ENCODE measurements at regions not wholly inside any gene's neighbourhood (a gene's known extent, or its start where the extent isn't known, plus 50 kb on each side); places are given as distances from the start of the nearest gene placed in this dataset.
"Not testable (repeated sequence)": the region's sequence is repeated elsewhere in the genome, so short reads cannot be mapped to it uniquely, and the experiment has no call there.

DNA sequence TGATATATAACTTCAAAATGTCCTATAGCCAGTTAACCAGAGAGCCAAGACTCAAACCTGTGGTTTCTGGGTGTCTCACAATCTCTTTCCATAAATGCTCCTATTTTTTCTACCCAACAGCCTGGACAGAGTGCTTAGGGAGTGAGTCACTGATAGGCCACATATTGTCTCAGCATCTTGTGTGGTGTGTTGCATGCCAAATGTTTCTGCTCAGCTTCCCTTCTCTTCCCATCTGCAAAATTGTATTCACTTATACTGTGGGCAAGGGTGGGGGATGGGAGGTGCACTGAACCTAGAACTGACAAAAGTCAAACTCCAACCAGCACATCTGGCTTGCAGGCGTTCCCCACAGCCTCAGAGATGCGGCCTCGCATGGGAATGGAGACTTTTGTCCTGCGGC lies 123.3 kb downstream of the KCNA5 start:
- peak in 1 of 2 donors; percentile 6 for DNase-seq

DNA sequence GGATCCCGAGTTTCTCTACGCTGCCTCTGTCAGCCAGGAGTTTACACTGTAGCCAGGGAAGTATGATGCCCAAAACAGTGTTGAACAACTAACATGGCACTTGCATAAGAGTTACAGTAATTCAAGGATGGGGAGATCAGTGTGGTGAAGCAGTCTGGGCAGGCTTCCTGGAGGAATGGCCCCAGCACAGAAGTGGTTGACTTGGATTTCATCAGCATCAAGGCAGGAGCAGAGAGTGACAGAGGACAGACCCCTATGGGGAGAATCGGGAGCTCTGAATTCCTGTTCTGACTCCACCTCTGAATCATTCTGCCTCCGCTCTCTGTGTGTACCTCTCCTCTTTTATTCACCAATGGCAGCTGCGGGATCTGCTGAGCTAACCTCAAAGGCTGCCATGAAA lies 124.5 kb downstream of the KCNA5 start:
- no peak for DNase-seq

DNA sequence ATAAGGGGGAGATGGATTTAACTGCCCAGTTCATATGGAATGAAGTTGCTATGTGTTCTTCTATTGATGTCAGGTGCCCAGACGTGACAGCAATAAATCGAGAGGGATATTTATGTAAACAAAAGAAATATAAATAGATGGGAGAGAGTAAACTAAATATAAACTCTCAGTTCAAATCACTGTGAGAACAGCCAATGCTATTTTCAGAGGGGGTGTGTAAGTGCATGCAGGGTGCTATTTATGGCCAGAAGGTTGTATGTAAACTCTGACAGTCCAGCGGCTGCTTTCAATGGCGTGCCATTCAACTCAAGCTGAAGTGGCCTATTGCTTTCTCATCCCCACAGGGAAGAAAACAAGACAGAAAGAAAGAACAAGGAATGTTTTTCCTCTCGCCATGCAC lies 127.2 kb downstream of the KCNA5 start:
- DNase-seq = no peak

DNA sequence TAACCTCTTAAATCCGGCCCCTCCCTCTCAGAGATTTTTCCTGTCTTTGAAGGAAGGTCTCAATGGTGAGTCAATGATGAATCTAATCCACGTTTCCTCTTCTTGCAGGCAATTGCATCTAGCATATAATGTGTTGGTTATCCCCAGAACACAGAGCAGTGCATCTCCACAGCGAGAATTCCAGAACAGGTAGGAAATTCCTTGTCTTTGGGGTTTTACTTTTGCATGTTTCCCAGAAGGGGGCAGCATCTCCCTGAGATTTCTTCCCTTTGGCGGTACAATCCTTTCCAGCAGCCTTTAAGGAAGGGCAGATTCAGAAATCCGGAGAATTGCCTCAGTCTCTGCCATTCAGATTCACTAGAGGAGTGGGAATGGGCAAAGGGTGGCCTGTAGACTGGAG lies 128.0 kb downstream of the KCNA5 start:
- DNase-seq = peak; percentile 1 to 17

DNA sequence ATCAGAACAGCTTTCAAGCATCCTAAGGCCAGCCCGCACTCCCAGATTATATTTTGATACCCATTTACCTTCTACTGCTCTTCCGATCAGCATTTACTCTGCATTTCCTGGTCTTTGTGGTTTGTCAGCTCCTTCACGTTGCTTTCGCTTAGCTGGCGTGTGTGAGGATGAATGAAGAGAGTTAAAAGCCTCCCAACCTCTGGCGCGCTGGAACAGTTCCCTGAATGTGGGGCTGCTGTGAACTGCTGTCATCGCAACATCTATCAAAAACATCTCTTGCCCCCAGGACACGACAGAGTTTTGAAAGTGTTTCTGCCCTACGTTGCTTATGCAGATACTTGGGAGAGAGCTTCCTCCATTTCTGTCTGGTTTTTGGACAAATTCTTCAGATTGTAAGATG lies 129.2 kb downstream of the KCNA5 start:
- no peak for DNase-seq

DNA sequence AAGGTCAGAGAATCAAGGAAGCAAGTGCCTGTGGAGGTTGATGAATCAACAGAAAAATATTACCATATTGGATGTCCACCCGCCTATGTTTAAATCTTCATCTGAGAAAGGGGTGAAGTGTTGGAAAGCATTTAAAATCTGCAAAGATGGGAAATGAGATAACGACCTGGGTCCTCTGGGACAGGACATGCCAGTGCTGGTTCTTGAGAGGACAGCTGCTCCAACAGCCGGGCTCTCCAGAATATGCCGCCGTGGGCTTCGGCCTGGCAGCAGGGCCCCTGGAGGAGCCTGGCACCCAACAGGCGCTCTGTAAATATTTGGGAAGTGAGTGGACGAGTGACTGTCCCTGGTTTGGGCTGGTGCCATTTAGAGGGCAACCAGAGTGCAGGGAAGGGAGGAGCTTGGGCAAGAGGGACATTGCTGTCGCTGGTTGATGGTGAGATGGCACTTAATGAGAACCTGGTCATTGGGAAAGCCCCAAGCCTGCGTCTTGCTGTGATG lies 129.9 kb downstream of the KCNA5 start:
- DNase-seq = no peak

DNA sequence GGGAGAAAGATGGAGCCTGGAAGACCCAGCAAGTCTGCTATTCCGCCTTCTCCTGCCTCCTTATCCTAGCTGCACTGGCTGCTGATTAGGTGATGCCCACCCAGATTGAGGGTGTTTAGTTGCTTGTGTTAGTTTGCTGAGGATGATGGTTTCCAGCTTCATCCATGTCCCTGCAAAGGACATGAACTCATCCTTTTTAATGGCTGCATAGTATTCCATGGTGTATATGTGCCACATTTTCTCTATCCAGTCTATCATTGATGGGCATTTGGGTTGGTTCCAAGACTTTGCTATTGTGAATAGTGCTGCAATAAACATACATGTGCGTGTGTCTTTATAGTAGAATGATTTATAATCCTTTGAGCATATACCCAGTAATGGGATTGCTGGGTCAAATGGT lies 131.7 kb downstream of the KCNA5 start:
- DNase-seq = not testable (repeated sequence)

DNA sequence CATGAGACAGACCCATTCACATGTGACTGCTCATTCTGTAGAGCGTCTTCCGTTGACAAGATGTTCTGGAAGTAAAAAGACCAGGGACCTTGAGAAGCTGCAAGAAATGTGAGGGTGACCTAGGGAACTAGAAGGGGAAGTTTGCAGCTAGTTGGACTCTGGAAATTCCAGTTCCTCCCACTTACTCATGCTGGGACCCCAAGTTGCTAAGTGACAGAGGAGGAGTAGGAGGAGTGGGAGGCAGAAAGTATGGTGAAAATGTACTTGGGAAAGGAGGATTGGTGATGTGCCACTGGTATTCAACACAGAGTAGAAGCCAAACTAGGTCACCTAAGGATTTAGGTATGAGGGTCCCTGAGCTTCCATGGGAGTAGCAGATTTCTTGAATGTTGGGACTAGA lies 132.4 kb downstream of the KCNA5 start:
- DNase-seq = no peak

DNA sequence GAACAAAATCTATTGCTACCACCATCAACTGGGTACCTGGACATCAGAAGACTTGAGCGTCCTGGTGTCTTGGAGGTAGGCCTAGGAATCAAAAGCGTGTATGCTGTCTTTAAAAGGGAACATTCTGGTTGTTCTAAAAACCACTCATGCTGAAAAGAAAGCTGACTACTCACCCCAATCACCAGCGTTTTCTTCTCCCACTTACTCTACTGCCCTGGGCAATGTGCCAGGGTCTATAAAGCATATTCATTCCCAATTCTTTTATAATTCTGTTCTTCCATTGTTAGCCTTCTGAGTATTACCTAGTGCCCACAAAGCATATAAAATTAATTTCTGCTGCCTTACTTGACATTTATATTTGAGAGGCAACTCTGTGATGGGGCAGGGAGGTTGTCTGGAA lies 133.4 kb downstream of the KCNA5 start:
- DNase-seq = no peak

DNA sequence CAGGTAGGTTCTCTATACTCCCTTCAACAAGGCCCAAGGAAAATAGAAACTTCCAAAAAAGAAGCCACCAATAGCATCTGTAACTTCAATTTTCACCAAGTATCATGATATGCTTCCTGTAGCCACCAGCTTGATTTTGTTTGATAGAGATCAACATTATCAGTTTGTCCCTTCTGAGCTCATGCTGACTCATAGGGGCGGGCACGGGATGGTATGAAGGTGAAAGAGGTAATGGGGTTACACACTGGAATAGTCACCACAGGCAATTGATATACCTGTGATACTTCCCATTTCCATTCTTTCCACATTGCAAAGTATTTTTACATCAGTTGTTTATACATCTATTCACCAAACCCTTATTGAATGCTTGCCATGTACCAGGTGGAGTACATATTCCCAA lies 134.1 kb downstream of the KCNA5 start:
- DNase-seq = no peak

DNA sequence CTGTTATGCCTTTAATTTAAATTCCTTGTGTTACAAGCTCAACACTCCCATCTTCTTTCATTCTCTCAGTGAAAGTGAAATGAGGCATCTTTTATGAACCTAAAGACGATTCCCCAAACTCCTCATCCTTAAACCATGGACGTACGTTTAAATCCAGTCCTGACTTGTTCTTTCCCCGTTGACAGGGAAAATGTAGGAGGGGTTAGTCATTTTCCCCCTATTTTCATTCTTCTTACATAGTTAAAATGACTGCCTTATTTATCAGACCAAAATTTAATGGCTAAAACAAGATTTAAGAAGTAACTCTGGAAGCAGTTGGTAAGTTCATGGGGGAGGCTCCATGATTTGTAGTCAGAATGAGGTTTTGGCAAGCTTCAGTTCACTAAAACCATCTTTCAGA lies 134.9 kb downstream of the KCNA5 start:
- DNase-seq = no peak

DNA sequence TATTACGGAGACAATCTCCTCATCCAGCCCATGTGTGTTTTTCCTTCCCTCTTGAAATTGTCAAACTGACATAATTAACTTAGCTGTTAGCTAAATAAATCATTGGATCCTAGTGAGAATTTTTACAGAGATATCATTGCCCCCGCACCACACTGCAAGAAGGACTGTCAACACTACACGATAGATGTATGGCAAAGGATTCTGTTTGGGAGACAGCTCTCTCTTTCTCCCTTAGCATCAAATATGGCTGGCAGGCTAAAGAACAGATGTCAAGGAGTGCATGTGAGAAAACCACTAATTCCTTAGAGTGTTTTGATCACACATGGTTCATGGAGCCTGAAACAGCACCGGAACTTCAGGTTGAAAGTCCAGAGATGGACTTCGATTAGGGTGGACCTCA lies 136.8 kb downstream of the KCNA5 start:
- DNase-seq = no peak

DNA sequence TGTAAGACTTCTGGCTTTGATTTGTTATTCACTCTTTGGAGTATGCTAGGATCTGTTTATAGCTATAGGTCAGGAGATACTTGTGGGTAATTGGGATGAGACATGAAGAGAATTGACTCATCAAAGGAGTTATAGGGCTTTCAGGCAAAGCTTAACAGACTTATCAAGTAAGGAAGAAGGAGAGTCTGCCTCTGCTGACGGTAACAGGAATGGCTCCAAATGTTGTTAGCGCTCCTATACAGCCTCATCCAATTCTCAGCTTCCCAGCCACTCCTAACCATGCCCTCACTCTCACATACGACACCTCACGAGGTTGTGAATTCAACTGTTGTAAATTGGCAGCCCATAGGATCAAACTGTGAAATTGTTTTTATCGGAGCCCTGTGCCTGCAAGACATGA lies 140.5 kb downstream of the KCNA5 start:
- DNase-seq = no peak

DNA sequence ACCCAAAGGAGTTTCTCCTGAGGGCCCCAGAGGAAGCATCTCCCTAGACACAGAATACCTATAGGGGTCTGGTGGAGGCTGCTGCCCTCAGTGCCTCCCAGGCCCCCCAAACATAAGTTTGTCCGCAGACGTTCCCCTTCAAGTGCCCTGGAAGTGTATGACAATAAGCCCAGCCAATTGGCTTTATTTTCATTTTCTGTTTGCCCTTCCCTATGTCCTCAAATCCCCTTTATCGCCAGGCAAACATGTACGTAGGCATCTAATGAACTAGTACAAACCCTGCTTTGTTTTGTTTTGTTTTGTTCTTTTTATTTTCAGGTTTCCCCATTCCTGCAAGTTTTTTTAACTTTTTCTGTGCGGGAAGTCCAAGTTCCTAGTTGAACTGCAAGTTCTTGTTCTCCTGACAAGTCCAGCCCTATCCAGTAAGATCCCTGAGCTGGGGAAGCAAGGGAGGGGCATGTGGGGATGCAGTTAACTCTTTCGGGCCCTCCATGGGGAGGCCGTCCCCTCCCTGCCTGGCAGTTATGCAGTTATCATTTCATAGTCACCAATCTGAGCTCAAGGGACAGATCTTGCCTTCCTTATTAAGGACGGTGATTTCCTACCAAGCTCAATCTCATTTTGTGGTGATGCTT lies 141.9 kb downstream of the KCNA5 start:
- DNase-seq = no peak

DNA sequence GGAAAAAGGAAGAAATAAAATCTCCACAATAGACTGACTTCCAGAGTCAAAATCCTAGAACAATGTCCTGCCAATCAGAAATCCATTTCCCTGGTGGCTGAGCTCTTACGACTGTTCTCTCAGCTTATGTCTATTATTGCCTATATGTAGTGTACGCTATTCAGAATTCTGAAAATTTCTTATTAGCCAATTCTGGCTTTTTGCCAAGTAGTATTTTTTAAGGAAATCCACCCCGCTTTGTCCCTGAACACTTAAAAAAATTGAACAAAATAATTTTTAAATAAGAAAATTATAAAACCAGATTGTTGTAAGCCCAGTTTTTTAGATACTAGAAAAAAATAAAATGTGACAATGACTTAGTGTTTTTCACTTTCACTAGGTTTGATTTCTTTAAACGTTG lies 143.0 kb downstream of the KCNA5 start:
- no peak for DNase-seq

DNA sequence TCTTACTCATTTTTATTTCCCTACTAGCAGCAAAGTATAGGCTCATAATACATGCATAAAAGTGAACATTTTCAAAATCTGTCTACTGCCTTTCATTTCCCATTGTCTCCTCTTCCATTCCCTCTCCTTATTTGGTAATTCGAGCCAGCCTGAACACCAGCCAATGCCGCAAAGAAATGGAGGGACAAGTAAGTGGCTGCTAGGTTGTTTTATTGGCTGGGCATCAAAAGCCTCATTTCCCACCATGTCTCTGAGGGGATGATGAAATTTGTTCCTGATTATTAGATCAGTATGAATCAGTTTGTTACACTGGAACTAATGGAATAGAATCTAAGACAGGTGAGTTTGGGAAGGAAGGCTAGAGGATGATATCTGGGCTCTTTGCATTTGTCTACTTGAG lies 143.5 kb downstream of the KCNA5 start:
- no peak for DNase-seq

DNA sequence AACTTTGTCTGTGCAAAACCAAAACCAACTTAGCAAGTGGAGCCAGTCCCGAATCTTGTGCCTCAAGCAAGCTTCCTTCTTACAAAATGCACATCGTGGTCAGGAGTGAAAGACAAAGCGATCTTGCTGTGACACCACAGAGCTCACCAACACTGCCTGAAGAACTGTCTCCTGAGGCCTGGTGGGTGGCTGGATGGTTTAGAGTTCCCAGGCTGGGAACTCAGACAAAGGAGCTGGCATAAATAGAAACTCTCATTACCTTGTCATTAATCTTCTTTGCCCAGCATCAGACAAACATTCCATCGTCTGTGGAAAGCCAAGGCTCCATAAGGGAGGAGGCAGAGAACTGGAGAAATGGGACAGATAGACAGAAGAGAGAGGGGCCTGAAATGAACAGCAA lies 144.8 kb downstream of the KCNA5 start:
- no peak for DNase-seq

DNA sequence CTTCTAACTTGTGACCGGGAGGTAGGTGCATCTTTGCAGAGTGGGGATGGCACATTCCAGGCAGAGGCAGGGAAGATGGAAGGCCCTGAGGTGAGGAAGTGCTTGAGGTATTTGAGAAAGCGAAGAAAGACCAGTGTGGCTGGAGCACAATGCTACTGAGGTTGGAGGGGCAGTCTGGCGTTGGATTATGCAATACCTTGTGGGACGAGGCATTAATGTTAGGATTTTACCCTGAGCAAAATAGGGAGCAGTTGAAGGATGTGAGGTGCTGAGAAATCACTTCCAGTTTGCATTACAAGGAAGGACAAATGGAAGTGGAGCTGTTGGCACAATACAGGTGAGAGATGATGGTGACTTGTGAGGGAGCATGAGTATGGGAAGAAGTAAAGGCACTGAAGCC lies 145.5 kb downstream of the KCNA5 start:
- no peak for DNase-seq

DNA sequence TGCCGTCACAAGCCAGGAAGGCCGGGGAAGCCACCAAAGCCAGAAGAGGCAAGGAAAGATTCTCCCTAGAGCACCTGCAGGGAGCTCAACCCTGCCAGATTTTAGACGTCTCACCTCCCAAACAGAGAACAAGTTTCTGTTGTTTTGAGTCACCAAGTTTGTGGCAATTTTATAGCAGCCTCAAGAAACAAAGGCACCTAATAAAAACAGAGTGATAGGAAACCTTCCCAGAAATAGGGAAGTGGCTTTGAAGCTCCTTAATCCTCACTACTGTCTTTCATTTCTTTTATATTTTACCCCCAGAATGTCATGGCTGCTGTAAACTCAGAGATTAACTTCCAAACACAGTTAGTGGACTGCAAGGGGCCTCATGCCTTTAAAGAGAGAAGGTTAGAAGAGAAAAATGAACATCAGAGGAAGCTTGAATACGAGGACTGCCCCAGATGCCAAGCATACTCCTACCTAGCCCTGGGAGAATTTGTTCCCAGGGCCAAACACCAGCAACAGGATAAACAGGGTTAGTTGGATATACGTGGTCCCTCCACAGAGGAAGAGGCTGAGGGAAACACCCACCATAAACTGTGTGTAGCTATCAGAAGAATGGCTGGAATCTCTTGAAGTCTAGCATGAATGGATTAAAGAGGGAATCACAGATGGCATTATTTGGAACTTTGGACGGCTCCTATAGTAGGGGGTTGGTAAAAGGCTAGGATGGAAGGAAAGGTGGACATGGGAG lies 148.3 kb downstream of the KCNA5 start:
- DNase-seq = no peak

DNA sequence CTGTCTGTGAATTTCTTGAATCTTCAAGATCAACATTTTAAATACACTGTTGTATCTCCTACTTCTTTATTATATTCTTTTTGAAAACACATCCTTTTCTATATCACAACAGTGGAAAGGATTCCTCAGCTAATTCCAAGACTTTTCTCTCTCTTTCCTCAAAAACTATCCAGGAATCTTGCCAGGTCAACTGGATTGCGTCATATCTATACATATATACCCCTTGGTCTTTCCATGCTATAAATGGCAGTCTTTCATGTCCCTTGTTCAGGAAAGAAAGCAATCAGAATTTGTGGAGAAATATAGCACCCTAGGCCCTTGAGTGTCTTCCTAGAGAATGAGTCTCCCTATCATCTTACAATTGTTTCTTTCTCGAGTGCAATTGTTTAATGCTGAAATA lies 149.0 kb downstream of the KCNA5 start:
- no peak for DNase-seq

DNA sequence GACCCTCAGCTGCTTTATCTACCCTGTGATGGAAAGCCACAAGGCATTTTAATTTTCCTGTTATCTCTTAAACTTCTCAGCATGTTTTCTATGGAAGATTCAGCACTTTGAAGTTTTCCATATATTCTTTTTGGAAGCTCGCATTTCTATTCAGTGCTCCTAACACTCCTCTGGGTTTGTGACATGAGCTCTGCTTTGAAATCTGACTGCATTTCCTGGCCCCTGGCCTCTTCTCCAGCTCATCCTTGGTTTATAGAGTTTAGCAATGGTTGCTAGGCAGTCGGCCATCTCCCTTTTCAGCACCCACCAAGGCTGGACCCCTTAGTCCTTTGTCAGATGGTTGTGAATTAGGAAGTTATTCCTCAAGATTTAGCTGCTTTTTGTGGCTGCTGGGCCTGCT lies 150.6 kb downstream of the KCNA5 start:
- DNase-seq = no peak

DNA sequence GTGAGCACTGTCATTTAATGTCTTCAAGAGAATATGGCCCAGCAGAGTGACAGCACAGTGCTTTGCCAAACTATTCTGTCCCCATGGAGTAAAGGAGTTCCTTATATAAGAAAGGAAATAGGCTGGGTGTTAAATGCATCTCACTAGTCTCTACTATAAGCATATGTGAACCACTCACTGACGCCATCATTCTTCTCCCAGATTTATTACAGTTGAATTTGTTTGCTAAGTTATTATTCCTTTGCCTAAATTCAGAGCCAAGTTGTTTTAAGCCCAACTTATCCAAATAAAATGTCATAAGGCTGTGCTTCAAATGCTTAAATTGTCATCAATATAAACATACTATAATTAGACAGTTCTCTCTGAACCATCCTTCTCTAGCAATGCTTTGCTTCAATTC lies 151.6 kb downstream of the KCNA5 start:
- no peak for DNase-seq

DNA sequence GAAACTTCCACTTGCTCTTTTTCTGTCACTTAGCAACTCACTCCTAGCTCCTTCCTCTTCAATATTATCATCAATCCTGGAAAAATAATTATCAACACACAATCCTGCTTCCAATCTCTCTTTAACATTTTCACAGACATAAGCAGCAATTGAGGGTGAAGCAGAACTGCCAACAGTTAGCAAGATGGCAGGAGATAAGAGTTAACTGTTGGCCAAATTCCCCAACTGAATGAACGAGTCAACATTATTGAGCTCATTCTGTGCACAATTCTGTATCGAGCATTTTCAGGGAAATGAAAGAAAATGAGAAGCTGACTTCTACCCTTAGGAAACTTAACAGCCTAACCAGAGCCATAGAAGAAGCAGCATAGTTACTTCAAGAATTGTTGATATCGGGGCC lies 152.0 kb downstream of the KCNA5 start:
- DNase-seq = no peak

DNA sequence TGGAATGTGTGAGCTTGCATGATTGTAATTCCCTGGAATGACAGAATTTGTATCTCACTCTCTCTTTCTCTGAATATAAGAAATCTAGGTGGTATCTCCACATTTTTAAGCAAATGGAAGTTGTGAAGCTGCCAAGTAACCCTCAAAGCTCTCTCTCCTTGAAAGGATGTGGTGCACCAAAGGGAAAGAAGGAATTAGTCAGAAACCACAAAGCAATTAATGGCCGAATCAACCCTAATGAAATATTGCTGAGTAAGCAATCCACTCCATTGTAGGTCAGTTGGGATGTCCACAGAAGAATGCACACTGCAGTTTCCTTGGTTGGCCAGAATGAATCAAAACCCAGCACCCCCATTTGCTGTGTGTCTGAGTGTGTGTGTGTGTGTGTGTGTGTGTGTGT lies 153.5 kb downstream of the KCNA5 start:
- no peak for DNase-seq

DNA sequence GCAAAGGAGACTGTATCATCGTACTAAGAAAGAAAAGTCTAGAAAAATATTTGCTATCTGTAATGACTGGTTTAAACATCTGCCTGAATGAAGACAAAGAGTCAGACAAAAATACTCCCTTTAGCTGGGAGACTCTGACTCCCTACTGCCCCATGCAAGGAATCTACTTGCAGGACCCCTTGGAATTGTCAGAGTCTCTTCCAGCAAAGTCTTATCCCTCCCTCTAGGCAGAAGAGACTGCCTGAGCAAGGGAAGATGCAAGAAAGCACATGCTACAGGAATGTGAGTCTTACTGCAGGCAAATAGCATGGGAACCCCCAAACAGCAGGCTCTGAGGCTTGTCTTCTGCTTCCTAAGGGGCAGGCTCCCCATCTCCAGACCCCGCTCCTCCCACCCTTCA lies 154.0 kb downstream of the KCNA5 start:
- no peak for DNase-seq

Measured in hippocampal formation (tissue), 2 donors.